ENCODE measurements at regions not wholly inside any gene's neighbourhood (a gene's known extent, or its start where the extent isn't known, plus 50 kb on each side); places are given as distances from the start of the nearest gene placed in this dataset.

DNA sequence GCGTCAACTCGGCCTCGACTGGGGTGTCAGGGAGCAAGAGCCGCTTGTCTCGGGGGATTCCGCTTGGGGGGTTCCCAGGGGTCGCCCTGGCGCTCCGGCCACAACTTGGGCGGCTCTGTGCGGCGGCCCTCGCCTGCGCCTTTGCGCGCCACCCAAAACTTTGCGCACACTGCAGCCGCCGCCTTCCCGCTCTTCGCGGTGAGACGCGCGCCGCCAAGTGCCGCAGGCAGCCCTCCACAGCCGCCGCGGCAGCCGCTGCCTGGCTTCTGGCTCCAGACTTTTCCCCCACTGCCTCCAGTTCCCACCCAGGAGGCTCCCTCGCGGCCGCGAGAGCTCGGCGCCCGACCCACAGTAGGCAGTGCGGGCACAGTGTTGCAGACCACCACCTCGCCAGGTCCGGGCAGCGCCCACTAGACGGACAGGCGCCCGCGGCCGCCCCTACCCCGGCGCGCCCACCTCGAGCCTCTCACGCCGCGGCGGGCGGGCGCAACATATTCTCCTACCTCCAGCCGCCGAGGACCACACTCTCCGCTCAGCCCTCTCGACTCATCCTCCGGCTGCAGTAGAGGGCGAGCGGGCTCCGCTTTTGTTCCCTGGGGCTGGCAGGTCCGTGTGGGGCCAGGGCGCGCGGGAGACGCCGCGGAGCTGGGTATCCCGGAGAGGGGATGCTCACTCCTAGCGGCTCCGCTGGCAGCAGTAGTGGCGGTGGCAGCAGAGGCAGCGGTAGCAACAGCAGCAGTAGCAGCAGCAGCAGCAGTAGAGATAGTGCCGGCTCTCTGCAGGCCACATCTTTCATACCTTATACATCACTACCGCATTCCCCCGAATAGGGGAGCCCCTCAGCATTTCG, 296.6 kb downstream of the OMA1 start:
- no peaks in the 10 kb centered on the region for H4K20me1 ChIP-seq (ENCODE audit: control insufficient read depth, insufficient read depth)
- H3K4me3 ChIP-seq = no peak overlapping the region
- RAD21 ChIA-PET (ENCODE audit: unreplicated experiment) = no interaction called here
- H2AFZ ChIP-seq (ENCODE audit: control insufficient read depth, low read depth, low read length) = peak overlapping the region; percentile 9; the same call in 1 of the 2 replicates
- intact Hi-C loops (cut with micrococcal nuclease; ENCODE audit: unreplicated experiment) = no loop called here
- no peak overlapping the region for H3K9ac ChIP-seq (ENCODE audit: control insufficient read depth, insufficient read depth, low read length)
- CTCF ChIA-PET = no interaction called here
- no peaks in the 10 kb centered on the region for H3K79me2 ChIP-seq (ENCODE audit: control insufficient read depth, insufficient read depth, low read length)
- no peak for DNase-seq (ENCODE audit: low read depth, low spot score)
- POLR2A ChIA-PET = no interaction called here
- H3K9me3 ChIP-seq (replicated peaks; ENCODE audit: control insufficient read depth, insufficient read depth, low read length) = no peaks in the 10 kb centered on the region
- no peaks in the 10 kb centered on the region for H3K36me3 ChIP-seq (ENCODE audit: control insufficient read depth in 2 of 2, insufficient read depth in 2 of 2, low read length in 1 of 2)
- no peak overlapping the region for H3K27ac ChIP-seq (ENCODE audit: control insufficient read depth, insufficient read depth)
- in situ Hi-C loops (cut with MboI) = no loop called here
- no peak for FAIRE-seq
- no TSS peak for BruUV-seq (replicated peaks)
- peak overlapping the region; percentile 23; the same call in 1 of the 2 replicates for H3K4me2 ChIP-seq (ENCODE audit: control insufficient read depth, insufficient read depth)
- H3K4me1 ChIP-seq (ENCODE audit: control insufficient read depth, insufficient read depth, low read length) = no peaks in the 10 kb centered on the region
- TF ChIP-seq SMARCA5 (IDR thresholded peaks at IDR 0.05) = no peak
- no peak for TF ChIP-seq STAT3 (IDR thresholded peaks at IDR 0.05; ENCODE audit: low read depth, low read length)
- TF ChIP-seq NR2C1 (IDR thresholded peaks at IDR 0.05) = no peak
- TF ChIP-seq, protein P1, sequence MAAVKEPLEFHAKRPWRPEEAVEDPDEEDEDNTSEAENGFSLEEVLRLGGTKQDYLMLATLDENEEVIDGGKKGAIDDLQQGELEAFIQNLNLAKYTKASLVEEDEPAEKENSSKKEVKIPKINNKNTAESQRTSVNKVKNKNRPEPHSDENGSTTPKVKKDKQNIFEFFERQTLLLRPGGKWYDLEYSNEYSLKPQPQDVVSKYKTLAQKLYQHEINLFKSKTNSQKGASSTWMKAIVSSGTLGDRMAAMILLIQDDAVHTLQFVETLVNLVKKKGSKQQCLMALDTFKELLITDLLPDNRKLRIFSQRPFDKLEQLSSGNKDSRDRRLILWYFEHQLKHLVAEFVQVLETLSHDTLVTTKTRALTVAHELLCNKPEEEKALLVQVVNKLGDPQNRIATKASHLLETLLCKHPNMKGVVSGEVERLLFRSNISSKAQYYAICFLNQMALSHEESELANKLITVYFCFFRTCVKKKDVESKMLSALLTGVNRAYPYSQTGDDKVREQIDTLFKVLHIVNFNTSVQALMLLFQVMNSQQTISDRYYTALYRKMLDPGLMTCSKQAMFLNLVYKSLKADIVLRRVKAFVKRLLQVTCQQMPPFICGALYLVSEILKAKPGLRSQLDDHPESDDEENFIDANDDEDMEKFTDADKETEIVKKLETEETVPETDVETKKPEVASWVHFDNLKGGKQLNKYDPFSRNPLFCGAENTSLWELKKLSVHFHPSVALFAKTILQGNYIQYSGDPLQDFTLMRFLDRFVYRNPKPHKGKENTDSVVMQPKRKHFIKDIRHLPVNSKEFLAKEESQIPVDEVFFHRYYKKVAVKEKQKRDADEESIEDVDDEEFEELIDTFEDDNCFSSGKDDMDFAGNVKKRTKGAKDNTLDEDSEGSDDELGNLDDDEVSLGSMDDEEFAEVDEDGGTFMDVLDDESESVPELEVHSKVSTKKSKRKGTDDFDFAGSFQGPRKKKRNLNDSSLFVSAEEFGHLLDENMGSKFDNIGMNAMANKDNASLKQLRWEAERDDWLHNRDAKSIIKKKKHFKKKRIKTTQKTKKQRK (IDR thresholded peaks at IDR 0.05; ENCODE audit: low read depth, low read length) = no peak
- TF ChIP-seq HDAC6 (IDR thresholded peaks at IDR 0.05; ENCODE audit: unreplicated experiment) = peak; percentile 84
- no peak for TF ChIP-seq SIX5 (IDR thresholded peaks at IDR 0.05; ENCODE audit: low read depth, low read length, severe bottlenecking)
- TF ChIP-seq YY1 (IDR thresholded peaks at IDR 0.05; ENCODE audit: low read depth, low read length) = peak; percentile 55; the same call in 1 of the 2 replicates
- TF ChIP-seq SMAD5 (IDR thresholded peaks at IDR 0.05; ENCODE audit: low read depth) = no peak
- TF ChIP-seq ESRRA (IDR thresholded peaks at IDR 0.05; ENCODE audit: low read length) = no peak
- peak; percentile 21 for TF ChIP-seq SUZ12 (IDR thresholded peaks at IDR 0.05; ENCODE audit: unreplicated experiment)
- SMC1A ChIA-PET (ENCODE audit: uncharacterized antibody, unreplicated experiment) = interaction anchor here (0.6 kb wide), 1 partner anchor 97 kb away, joined by 3 read pairs; no protein-coding TSS in a partner anchor
- peak; percentile 25; the same call in 2 of the 3 replicates for ATAC-seq
- 14% methylated on average over 68 of the region's 81 CpGs for WGBS (ENCODE audit: insufficient coverage, insufficient replicate concordance, low lambda C conversion rate, missing lambda C conversion rate)
- H3K27me3 ChIP-seq (replicated peaks in 1 of 2; ENCODE audit: control insufficient read depth in 2 of 2, insufficient read depth in 2 of 2, low read length in 1 of 2) = peaks cover 5 to 6% of the 10 kb centered on the region in 2 experiments; a peak in 3 of 4 replicates

All from GM12878 (cell line).